VCaP (cell line): ENCODE measurements at regions not wholly inside any gene's neighbourhood (a gene's known extent, or its start where the extent isn't known, plus 50 kb on each side); places are given as distances from the start of the nearest gene placed in this dataset.

Experiments used
- H3K27ac ChIP-seq: fragments of 450-650 bp; 2 replicates; pipeline ENCODE4 v1.5.1; 2017
- CTCF ChIP-seq: fragments of 450-650 bp; conservative IDR thresholded peaks from 2 replicates; pipeline ENCODE4 v1.5.1; 2017; ENCODE audit warnings: mild to moderate bottlenecking, moderate library complexity

GRCh38 chr10:10513898-10514297 is 503.8 kb upstream of the CELF2 start:
- TF ChIP-seq CTCF: no peak
- no peak overlapping the region for H3K27ac ChIP-seq

GRCh38 chr10:10514797-10515196 is 502.9 kb upstream of the CELF2 start:
- no peak for TF ChIP-seq CTCF
- H3K27ac ChIP-seq: no peak overlapping the region

- TF ChIP-seq CTCF: no peak
Measured at GRCh38 chr10:10515479-10516204, 502.0 kb upstream of the CELF2 start.

GRCh38 chr10:10516346-10517130 is 501.1 kb upstream of the CELF2 start:
- TF ChIP-seq CTCF: no peak

More at GRCh38 chr10:10515479-10516204, 502.0 kb upstream of the CELF2 start:
- H3K27ac ChIP-seq: no peak overlapping the region

GRCh38 chr10:10517866-10518265 is 499.8 kb upstream of the CELF2 start:
- no peak overlapping the region for H3K27ac ChIP-seq
- no peak for TF ChIP-seq CTCF

More at GRCh38 chr10:10516346-10517130, 501.1 kb upstream of the CELF2 start:
- H3K27ac ChIP-seq: no peak overlapping the region

GRCh38 chr10:10519674-10520073 is 498.0 kb upstream of the CELF2 start:
- no peak overlapping the region for H3K27ac ChIP-seq
- TF ChIP-seq CTCF: no peak

- no peak overlapping the region for H3K27ac ChIP-seq
- no peak for TF ChIP-seq CTCF
Measured at GRCh38 chr10:10520491-10521385, 496.9 kb upstream of the CELF2 start.
